Lower lobe of right lung (tissue), 2 donors: ENCODE measurements at regions not wholly inside any gene's neighbourhood (a gene's known extent, or its start where the extent isn't known, plus 50 kb on each side); places are given as distances from the start of the nearest gene placed in this dataset.
"Not testable (repeated sequence)": the region's sequence is repeated elsewhere in the genome, so short reads cannot be mapped to it uniquely, and the experiment has no call there.

Experiments
- ATAC-seq, 2 donors: fragments of 200-7000 bp; cut with Tn5 transposase; one replicate each; pipeline ENCODE4 v1.9.1; 2020 to 2022; ENCODE audit warnings: mild to moderate bottlenecking in 2 of 2, moderate library complexity in 2 of 2
- DNase-seq: peaks from one replicate; pipeline ENCODE4 v3.0.0-alpha.2; 2020
- H3K27ac ChIP-seq: fragments of 200-600 bp; one replicate; pipeline ENCODE4 v1.8.0; 2022
- H3K27me3 ChIP-seq: fragments of 200-600 bp; one replicate; pipeline ENCODE4 v1.8.0; 2022; ENCODE audit warnings: low read depth
- H3K36me3 ChIP-seq: fragments of 200-600 bp; one replicate; pipeline ENCODE4 v1.8.0; 2022; ENCODE audit warnings: mild to moderate bottlenecking
- H3K4me1 ChIP-seq: fragments of 200-600 bp; one replicate; pipeline ENCODE4 v1.8.0; 2022
- H3K4me3 ChIP-seq: fragments of 200-600 bp; one replicate; pipeline ENCODE4 v1.8.0; 2022; ENCODE audit warnings: mild to moderate bottlenecking
- H3K9me3 ChIP-seq: fragments of 200-600 bp; one replicate; pipeline ENCODE4 v1.8.0; 2022
- CTCF ChIP-seq: fragments of 200-600 bp; IDR thresholded peaks from one replicate; pipeline ENCODE4 v1.8.0; 2022; ENCODE audit warnings: antibody characterized with exemption, mild to moderate bottlenecking
- intact Hi-C: fragments of 100-400 bp; cut with DNase I; formaldehyde crosslinking; loops from one replicate; pipeline ENCODE4 v1.11.0; 2022
- donor health status: DM: no; HTN: yes; CAD: no; lungs with severe emphysema.

- Histone ChIP-seq H3K36me3 (no peaks in the 10 kb centered on the region), H3K27me3 (no peaks in the 10 kb centered on the region), H3K9me3 (no peaks in the 10 kb centered on the region), H3K27ac (no peak overlapping the region), H3K4me1 (no peaks in the 10 kb centered on the region), H3K4me3 (no peak overlapping the region)
- ATAC-seq (no peak), DNase-seq (no peak)
- intact Hi-C loops = no loop called here
- no peak for TF ChIP-seq CTCF
These were observed 620.1 kb downstream of the TLE1 start for GRCh38 chr9:81069038-81069795.

- H3K9me3 ChIP-seq = peaks cover 14% of the 10 kb centered on the region
- DNase-seq, intact Hi-C loops, H3K27ac ChIP-seq, H3K27me3 ChIP-seq, H3K4me3 ChIP-seq, H3K4me1 ChIP-seq, H3K36me3 ChIP-seq, ATAC-seq: not testable (repeated sequence)
These were observed 626.4 kb downstream of the TLE1 start for GRCh38 chr9:81062995-81063394.

- TF ChIP-seq CTCF = no peak
- no peaks in the 10 kb centered on the region for H3K36me3 ChIP-seq
- DNase-seq (no peak), ATAC-seq (no peak)
- no peaks in the 10 kb centered on the region for H3K27me3 ChIP-seq
- no peaks in the 10 kb centered on the region for H3K4me1 ChIP-seq
- H3K9me3 ChIP-seq = peaks cover 14% of the 10 kb centered on the region
- intact Hi-C loops = no loop called here
- no peak overlapping the region for H3K27ac ChIP-seq
- no peak overlapping the region for H3K4me3 ChIP-seq
These were observed 630.6 kb downstream of the TLE1 start for GRCh38 chr9:81058782-81059181.

DNA sequence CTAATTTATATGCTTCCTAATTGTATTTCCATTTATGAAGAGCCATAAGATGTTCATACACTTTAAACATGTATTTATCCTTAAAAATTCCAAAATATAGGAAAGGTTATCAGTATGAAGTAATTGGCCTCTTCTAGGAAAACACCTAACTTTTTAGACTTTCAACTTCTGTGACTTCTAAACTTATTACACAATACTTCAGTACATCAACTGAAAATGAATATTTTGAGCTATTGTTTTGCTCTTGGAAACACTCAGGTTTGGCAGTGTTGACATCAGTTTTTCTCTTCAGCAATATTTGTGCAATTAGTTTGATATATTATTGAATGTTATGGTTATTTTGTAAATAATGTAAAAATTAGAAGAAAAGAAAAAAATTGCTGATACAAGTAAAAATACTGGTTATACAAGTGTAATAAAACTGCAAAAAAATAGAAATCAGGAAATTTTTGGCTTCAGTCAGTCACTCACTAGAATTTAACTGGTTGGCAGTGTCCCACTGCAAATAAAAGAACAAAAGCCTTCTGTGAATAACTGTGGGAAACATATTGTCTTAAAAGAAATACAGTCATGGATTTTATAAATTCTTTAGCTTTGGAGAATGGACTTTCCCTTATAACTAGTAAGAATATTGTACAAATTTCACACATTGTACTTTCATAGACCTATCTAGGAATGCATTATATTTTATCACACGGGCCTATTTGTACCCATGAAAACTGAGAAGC lies 635.9 kb downstream of the TLE1 start:
- intact Hi-C loops = no loop called here
- no peak overlapping the region for H3K27ac ChIP-seq
- ATAC-seq = no peak

DNA sequence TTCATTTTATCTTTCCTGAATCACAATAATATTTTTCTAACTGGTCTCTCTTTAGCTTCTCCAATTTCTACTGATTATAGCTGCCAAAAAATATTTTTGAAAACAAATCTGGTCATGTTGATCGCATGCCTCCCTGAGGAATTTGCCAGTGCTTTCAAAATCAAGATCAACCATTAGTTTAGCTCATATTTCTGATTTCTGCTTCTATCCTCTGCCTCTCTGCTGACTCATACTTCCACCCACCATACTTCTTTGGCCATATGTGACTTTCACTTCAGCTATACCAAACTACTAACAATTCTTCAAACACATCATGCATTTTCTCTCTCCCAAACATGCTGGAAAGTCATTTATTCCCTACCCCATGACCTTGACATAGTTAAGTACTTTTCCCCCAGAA lies 636.5 kb downstream of the TLE1 start:
- Histone ChIP-seq H3K9me3 (no peaks in the 10 kb centered on the region), H3K36me3 (no peaks in the 10 kb centered on the region), H3K4me1 (no peaks in the 10 kb centered on the region), H3K4me3 (no peak overlapping the region), H3K27me3 (no peaks in the 10 kb centered on the region), H3K27ac (no peak overlapping the region)
- ATAC-seq (no peak), DNase-seq (no peak)
- intact Hi-C loops = no loop called here
- TF ChIP-seq CTCF = no peak

More for the DNA sequence above, 635.9 kb downstream of the TLE1 start:
- no peaks in the 10 kb centered on the region for H3K4me1 ChIP-seq
- H3K27me3 ChIP-seq = no peaks in the 10 kb centered on the region
- H3K4me3 ChIP-seq = no peak overlapping the region
- no peak for DNase-seq
- H3K36me3 ChIP-seq = no peaks in the 10 kb centered on the region
- no peak for TF ChIP-seq CTCF
- no peaks in the 10 kb centered on the region for H3K9me3 ChIP-seq

- DNase-seq (no peak), ATAC-seq (no peak)
- H3K27ac ChIP-seq = no peak overlapping the region
- TF ChIP-seq CTCF = no peak
- no peaks in the 10 kb centered on the region for H3K9me3 ChIP-seq
- H3K27me3 ChIP-seq = no peaks in the 10 kb centered on the region
- H3K4me1 ChIP-seq = no peaks in the 10 kb centered on the region
- H3K4me3 ChIP-seq = no peak overlapping the region
- intact Hi-C loops = no loop called here
- no peaks in the 10 kb centered on the region for H3K36me3 ChIP-seq
These were observed 642.1 kb downstream of the TLE1 start for GRCh38 chr9:81047280-81047679.
